GM18520 (cell line): ENCODE measurements at regions not wholly inside any gene's neighbourhood (a gene's known extent, or its start where the extent isn't known, plus 50 kb on each side); places are given as distances from the start of the nearest gene placed in this dataset.
"Not testable (repeated sequence)": the region's sequence is repeated elsewhere in the genome, so short reads cannot be mapped to it uniquely, and the experiment has no call there.

ENCODE experiments used
- ATAC-seq: cut with Tn5 transposase; IDR thresholded peaks from one replicate; pipeline ENCODE4 v1.9.1; 2021; ENCODE audit not compliant: unreplicated experiment

DNA sequence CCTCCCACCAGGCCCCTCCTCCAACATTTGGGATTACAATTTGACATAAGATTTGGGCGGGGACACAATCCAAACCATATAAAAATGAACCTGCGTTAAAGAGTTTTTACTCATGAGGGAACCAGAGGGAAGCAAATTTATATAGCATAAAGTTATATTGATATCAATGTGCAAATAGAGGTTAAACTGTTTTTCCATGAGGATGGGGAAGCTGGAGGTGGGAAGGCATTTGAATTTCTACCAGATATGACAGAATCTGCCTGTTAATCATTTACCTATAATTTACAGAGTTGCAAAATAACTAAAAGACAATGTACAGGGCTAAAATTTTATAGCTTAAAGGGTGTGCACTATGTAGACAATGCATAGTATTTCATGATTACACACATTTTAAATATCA, 322.0 kb upstream of the FKBP1C start:
- ATAC-seq: no peak

DNA sequence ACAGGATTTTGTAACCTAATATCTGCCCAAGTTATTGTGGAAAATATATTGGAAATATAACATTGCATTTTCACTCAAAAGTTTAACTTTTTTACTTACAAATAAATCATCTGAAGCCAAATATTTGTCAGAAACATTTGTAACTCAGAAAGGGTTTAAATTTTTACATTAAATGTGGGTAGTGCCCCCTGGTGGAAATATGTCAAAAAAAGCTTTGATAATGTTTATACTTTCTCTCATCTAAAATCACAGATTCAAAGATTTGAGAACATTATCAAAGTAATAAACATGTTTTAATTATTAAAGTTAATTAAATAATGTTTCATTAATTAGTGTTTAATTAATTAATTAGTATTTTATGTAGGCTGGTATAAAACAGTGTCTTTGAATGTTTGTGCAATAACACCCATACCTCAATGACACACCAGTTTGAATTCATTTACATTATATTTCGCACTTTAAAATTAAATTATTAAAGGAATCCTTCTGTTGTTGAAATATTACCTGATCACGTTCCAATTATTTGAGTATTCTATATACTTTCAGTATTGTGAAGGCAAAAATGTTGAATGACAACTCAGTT, 320.1 kb upstream of the FKBP1C start:
- no peak for ATAC-seq

DNA sequence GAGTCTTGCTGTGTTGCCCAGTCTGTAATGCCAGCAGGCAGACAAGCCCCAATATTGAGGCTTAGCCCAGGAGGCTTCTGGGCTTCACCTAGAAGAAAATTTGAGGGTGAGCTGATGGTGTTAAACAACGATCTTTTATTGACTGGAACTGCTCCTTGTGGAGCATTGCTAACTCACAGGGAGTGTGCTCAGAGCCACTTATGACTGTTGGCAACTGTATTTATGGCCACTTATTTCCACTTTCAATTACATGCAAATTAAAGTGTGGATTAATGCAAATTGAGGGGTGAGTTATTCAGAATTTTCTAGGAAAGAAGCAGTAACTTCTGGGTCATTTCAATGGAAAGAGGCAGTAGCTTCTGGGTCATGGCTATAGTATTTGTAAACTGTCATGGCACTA, 317.2 kb upstream of the FKBP1C start:
- ATAC-seq: no peak

DNA sequence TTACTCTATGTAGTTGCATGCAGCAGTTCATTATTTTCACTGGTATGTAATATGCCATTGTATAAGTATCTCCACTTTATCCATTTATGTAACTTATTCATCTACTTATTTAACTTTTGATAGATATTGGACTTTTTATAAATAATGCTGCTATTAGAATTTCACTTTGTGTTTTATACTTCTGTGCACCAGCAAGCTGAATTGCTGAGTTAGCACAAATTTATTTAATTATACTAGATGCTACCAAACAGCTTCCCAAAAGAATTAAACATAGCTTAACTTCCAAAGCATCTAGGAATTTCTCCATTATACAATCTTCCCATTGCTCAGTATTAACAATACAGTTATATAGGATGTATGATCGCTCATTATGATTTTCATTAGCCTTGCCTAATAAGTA, 308.0 kb upstream of the FKBP1C start:
- ATAC-seq: no peak

DNA sequence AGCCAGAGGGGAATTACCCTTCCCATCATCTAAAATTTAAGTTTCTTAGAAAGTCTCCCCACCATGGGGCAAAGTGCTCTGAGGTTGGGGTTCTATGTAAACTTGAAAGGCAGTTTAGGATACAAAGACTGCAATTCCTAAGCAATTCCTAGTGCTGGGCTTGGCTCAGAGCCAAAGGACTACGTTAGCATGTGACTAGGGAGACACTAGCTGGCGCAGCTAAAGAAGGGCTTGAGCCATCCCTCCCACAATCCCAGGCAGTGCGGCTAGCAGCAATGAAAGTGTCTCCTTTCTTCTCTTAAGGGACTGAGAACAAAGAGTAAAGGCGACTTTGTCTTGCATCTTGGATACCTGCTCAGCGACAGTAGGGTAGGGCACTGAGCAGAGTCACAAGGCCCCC, 306.6 kb upstream of the FKBP1C start:
- no peak for ATAC-seq

DNA sequence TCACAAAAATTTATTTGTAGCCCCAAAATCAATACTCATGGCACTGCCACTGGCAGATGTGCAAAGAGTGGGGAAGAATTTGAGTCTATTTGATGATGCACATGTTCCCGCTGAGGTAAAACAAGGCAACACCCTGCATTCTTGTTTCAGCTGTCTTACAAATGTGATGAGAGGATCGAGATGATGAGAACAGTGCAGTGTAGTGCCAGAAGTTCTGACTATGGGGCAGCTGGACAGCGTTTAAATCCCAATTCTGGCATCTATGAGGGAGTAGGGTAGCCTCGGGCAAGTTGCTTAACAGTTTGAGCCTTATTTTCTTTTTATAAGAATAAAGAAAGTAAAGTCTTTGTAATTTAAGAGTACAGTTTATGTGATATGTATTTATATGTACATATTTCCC, 296.7 kb upstream of the FKBP1C start:
- no peak for ATAC-seq

DNA sequence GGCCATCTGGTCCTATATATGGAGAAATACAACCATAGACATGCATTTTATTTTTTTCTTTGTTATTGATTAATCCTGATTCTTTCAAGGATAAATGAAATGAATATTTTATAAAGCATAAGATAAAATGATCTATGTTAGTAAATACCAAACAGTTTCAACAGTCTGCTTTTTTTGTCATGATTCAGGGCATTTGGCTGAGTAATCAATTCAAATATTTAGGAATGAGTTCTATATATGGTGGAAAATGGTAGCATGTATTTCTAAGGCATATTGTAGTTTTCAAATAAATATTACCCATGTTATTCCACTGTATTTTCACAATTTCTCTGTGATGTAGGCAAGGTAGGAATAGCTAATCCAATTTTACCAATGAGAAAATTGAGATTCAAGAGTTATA, 287.5 kb upstream of the FKBP1C start:
- ATAC-seq: no peak

DNA sequence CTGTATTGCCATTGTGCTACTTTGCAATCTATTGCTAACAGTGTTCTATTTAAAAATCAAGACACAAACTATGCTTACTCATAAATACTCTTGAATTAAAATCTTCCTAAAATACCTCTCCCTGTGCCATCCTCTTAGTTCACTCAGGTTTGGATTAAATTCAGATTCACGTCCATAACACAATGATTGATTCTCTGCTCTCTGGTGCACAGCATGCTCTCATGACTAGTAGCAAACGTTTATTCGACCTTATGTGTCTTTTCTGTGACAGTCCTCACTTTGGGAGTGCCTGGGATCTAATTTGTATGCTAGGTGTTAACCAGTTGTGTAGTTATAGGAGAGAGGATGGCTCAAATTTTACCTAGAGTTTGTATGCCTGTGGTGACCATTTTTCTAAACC, 270.4 kb upstream of the FKBP1C start:
- no peak for ATAC-seq

DNA sequence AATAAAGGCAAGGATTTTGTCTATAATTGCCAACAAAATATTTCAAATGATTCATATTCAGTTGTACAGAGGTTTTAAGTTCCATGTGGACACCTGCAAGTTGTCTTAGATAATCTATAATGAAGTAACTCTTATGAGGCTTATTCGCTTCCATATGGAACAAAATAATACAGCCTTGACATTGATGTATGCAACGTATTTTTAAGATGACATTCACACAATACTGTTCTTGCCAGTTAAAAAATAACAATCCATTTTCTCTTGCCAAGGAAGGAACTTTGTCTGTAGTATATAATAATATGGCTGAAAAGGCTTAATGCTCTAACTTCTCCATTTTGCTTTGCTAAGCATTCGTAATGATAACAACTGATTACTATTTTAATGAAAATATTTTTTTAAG, 269.3 kb upstream of the FKBP1C start:
- no peak for ATAC-seq

DNA sequence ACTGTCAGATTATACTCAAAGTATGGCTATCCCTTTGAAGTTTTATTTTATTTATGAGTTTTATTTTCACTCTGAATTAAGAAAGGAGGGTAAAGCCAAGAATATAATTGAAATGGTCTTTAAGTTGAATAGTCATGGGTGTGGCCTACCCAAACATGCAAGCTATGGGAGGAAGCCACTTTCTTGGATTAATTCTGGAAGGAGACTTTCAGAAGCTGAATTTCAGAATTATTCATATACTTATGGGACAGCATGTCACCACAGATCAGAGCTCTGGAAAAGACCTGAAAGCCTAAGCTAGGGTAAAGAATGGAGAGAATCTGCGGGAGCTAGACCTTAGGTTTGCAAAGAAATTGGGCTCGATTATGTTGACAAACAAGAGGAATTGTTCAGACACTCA, 242.4 kb upstream of the FKBP1C start:
- ATAC-seq: no peak

DNA sequence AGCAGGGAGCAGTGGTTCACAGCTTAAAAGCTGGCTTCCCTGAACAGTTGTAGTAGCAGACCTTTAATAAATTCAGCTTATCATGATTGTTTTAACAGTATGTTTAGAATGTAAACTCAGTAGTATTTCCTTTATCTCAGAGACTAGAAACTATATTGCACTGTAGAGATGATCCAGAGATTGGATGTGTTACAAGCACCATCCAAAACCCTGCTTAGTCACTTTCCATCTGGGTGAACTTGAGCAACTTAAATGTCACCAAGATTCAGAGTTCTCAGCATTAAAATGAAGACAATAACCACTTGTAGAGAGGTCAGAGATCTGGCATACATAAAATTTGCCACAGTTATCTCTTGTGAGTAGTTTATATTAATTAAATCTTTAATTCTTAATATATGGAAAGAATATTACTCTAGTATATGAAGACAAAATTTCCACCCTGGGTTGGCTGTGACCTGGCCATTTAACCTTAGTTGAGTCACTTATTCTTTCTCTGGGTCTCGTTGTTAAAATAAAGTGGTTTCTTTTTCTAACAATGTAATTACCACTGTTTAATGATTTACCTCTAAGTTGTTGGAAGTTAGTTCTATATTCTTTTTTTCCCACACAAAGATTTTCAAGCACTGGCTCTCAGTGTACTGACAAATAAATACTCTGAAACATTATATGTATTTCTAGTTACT, 239.2 kb upstream of the FKBP1C start:
- ATAC-seq: peak; percentile 22

DNA sequence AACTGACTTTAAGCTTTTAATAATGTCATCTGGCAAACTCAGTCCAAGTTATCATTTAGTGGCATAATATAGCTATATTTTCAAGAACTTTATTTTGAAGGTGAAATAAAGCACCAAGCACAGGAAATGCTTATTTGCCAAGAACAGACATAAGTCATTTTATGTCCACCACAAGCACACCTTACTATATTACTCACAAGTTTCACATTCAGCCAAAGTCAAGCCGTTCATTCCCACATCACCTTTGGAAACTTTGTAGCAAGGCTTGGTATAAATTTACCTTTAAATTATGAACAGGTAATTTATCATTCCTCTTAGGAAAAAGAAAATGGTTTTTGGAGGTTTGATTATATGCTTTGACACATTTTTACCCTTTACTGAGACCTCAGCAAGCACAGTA, 236.8 kb upstream of the FKBP1C start:
- ATAC-seq: peak; percentile 54

DNA sequence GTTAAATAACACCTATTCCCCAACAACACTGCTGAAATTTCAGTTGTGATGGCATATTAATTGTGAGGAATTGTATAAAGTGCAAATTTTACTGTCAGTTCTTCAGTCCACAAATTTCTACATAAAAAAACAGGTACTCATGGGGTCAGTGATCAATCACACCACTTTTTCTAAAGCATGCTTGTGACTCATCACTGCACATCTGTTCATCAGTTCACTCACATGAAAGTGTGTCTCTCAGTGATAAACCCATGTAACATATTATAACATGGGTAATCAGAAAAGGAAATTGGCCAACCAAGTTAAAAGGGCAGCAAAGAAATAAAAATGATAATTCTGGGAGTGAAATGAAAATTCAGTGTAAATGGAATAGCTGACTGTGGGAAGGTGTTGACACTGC, 234.7 kb upstream of the FKBP1C start:
- no peak for ATAC-seq

DNA sequence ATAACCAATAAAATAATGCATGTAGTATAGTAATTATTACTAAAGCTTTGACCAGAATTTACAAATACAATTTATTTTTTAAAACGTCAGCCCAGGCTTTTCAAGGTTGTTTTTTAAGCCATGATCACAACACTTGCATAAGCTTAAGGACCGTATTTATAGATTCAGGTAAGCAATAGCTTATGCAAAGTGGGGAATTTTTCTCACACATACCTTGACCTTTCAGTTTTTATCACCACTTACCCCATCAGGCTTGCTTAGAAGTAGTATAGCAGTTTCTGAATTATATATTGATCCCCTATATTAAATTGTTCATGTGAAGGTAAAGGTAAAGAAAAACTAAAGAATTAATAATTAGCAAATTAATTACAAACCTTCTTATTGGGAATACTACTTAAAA, 232.3 kb upstream of the FKBP1C start:
- no peak for ATAC-seq

DNA sequence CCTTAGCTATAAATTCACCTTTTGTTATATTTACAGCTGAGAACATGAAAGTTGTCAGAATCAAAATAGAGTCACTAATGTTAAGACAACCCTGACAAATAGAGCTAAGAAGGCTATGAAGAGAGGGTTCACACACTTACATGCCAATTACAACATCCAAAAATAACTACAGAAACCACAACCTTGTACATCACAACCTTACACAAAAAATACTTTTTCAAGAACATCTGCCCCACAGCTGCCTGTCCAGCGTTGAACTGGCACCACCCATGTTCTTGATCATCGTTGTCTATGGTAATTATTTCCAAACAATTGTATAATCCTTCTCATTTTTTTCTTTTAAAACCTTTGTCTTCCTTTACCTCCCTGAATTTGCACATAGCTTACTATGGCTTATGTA, 231.2 kb upstream of the FKBP1C start:
- no peak for ATAC-seq

DNA sequence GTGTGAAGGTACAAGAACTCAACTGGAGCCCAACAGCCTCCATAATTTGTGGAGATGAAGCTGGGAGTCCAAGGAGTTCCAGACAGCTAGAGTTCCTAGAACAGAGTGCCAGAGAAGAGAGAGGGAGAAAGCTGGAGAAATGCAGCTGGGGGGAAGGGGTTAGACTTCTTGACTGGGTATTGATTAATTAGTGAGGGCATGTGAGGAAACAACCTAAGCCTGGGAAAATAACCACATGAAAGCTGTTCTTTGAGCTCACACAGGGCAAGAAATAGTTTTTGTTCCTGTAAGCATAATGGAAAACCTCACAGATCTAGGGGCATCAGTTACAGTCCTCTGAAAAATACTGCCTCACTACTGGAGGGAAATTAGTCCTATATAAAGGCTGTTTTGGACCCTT, 230.5 kb upstream of the FKBP1C start:
- ATAC-seq: no peak

DNA sequence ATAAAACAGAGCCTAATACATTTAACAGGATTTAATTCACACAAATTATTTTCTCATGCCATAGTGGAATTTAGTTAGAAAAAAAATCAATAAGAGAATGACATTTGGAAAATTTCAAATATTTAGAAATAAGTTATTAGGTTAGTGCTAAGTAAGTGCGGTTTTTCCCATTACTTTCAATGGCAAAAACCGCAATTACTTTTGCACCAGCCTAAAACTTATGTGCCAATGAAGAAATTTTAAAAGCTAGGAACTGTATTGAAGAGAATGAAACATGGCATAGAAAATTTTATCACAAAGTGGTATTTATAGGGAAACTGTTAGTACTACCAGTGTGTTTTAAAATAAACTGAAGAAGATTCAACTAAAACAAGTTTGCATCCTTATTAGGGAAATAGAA, 228.3 kb upstream of the FKBP1C start:
- no peak for ATAC-seq

DNA sequence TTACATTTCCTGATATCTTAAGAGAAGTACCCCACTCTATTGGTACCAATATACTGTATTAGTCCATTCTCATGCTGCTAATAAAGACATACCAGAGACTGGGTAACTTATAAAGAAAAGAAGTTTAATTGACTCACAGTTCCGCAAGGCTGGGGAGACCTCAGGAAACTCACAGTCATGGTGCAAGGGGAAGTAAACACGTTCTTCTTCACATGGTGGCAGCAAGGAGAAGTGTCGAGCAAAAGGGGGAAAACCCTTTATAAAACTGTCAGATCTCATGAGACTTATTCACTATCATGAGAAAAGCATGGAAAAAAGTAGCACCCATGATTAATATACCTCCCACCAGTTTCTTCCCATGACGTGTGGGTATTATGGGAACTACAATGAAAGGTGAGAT, 219.6 kb upstream of the FKBP1C start:
- not testable (repeated sequence) for ATAC-seq

DNA sequence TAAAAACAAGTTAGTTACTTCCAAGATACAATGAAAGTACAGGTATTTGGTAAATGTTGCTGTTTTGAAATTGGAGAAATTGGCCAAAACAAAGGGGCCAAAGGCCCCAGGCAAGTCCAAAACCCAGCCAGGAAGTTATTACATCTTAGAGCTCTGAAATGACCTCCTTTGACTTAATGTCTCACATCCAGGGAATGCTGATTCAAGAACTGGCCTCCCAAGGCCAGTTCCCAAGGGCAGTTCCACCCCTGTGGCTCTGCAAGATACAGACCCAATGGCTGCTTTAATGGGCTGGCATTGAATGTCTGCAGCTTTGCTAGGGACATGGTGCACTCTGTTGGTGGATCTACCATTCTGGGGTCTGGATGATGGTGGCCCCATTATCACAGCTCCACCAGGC, 217.3 kb upstream of the FKBP1C start:
- no peak for ATAC-seq

DNA sequence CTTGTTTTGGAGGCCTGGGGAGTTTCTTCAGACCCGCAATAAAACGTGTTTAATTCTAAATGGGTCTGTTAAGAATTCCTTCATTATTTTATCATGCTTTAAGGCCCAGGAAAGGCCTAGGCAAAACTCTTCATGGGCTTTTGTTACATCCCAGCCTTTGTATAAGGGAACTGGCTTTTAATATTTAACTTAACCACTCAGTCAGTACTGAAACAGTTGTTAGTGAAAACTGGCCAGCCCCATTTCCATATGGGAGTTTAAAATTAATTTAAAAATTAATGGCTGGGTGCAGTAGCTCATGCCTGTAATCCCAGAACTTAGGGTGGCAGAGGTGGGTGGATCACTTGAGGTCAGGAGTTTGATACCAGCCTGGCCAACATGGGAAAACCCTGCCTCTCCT, 213.2 kb upstream of the FKBP1C start:
- no peak for ATAC-seq

DNA sequence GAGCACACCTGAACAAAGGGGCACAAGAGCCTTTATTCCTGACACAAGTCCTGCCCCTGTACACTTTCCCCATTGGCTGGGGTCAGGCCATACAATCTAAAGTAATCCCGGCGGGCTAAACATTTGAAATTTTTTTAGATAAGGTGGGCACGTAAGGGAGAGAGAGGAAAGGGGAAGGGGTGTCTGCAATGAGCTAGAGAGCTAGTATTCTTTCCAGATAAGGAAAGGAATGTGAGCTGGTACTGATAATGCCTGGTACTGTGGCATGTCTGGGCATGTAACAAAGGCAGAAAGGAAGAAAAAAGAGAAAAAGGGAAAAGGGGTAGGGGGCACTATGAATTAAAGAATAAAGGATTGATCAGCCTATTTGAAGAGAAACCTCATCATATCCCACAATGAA, 212.0 kb upstream of the FKBP1C start:
- not testable (repeated sequence) for ATAC-seq

DNA sequence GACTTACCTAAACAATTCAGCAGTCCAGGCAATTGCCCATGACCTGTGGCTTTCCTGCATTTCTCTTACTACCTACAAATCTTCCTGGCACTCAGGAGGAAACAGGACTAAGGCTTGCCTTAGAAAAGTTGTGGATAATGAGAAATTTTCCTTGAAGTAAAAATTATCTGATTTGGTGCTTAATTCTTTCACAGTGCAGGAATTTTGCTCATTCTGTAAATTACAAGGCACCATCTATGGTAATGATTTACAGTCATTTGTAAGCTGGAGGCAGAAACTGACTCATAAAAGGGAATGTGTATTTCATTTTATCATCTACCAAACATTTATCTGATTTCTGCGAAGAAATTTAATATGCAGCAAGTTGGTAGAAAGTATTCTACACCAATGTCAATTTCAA, 211.5 kb upstream of the FKBP1C start:
- no peak for ATAC-seq

DNA sequence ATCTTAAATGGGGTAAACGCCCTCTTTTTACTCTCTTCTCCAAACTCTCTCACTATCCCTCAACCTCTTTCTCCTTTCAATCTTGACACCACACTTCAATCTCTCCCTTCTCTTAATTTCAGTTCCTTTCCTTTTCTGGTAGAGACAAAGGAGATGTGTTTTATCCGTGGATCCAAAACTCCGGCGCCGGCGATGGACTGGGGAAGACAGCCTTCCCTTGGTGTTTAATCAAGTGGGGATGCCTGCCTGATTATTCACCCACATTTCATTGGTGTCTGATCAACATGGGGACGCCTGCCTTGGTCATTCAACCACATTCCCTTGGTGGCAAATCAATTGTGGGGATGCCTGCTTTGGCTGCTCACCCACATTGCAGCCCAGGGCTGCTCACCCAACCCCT, 205.3 kb upstream of the FKBP1C start:
- ATAC-seq: not testable (repeated sequence)
